Body of pancreas (tissue), 4 donors: ENCODE measurements at regions not wholly inside any gene's neighbourhood (a gene's known extent, or its start where the extent isn't known, plus 50 kb on each side); places are given as distances from the start of the nearest gene placed in this dataset.

ENCODE experiments used
- ATAC-seq: fragments of 150-250 bp; one replicate; pipeline ENCODE4 v1.9.1; 2016
- DNase-seq, 4 donors: peaks; one replicate each; pipeline ENCODE4 v3.0.0-alpha.2; 2019
- H3K27ac ChIP-seq, 4 donors: fragments of 200-600 bp; sonication (generic); 1 replicate in 3 of 4; 2 replicates in 1 of 4; pipeline versions ENCODE4 v1.5.1 to v1.6.1; 2016 to 2019; ENCODE audit warnings: mild to moderate bottlenecking in 1 of 4, mixed read lengths in 1 of 4, moderate library complexity in 1 of 4
- H3K27me3 ChIP-seq, 2 donors: fragments of 200-600 bp; sonication (generic); one replicate each; pipeline ENCODE4 v1.6.0; 2016; ENCODE audit warnings: mild to moderate bottlenecking in 1 of 2
- H3K36me3 ChIP-seq, 2 donors: fragments of 200-600 bp; sonication (generic); replicated peaks in 1 of 2; 2 replicates each; pipeline ENCODE4 v1.5.1; 2016; ENCODE audit warnings: low read depth in 2 of 2; ENCODE audit not compliant: insufficient read depth in 1 of 2
- H3K4me1 ChIP-seq: fragments of 200-600 bp; sonication (generic); one replicate; pipeline ENCODE4 v1.6.0; 2016
- H3K4me3 ChIP-seq, 2 donors: fragments of 200-600 bp; sonication (generic); 1 replicate in 1 of 2; 2 replicates in 1 of 2; pipeline ENCODE4 v1.5.1; 2016 to 2019
- H3K9me3 ChIP-seq, 3 donors: fragments of 200-600 bp; sonication (generic); 1 replicate in 2 of 3; 2 replicates in 1 of 3; pipeline ENCODE4 v1.5.1; 2016
- CTCF ChIP-seq, 7 experiments: fragments of 450-650 bp in 4 of 7; fragments of 200-600 bp in 3 of 7; sonication (generic) in 3 of 7; IDR thresholded peaks; one replicate each; pipeline ENCODE4 v1.5.1; 2016 to 2019; ENCODE audit warnings: antibody characterized with exemption in 7 of 7
- POLR2A ChIP-seq, 3 donors: fragments of 450-650 bp; IDR thresholded peaks; one replicate each; pipeline ENCODE4 v1.6.1; 2016; ENCODE audit warnings: antibody characterized with exemption in 3 of 3, mild to moderate bottlenecking in 2 of 3
- WGBS, 2 donors: methylation state at CpG; one replicate each; pipeline ENCODE4 v1.1.5; 2017; 5-methylcytosine and 5-hydroxymethylcytosine counted together
- intact Hi-C: fragments of 100-400 bp; cut with DNase I; formaldehyde crosslinking; loops from one replicate; pipeline ENCODE4 v1.15.1; 2023

GRCh38 chr10:107420196-107420595 lies 255.7 kb upstream of the SORCS1 start:
- Histone ChIP-seq H3K9me3 (no peaks in the 10 kb centered on the region), H3K36me3 (no peaks in the 10 kb centered on the region), H3K4me3 (no peak overlapping the region), H3K27ac (no peak overlapping the region), H3K4me1 (no peaks in the 10 kb centered on the region), H3K27me3 (no peaks in the 10 kb centered on the region)
- ATAC-seq, result no peak
- intact Hi-C loops, result no loop called here
- TF ChIP-seq CTCF (IDR thresholded peaks at IDR 0.05) (no peak), POLR2A (IDR thresholded peaks at IDR 0.05) (no peak)
- DNase-seq, result no peak
- 60 to 67% methylated on average over 3 of the region's 3 CpGs for WGBS, 2 donors

- no peaks in the 10 kb centered on the region for H3K4me1 ChIP-seq
- 56 to 57% methylated on average over 7 of the region's 7 CpGs for WGBS, 2 donors
- no peaks in the 10 kb centered on the region for H3K36me3 ChIP-seq
- H3K4me3 ChIP-seq, result no peak overlapping the region
- intact Hi-C loops, result no loop called here
- ATAC-seq (no peak), DNase-seq (no peak)
- H3K27me3 ChIP-seq, result no peaks in the 10 kb centered on the region
- H3K9me3 ChIP-seq, result no peaks in the 10 kb centered on the region
- H3K27ac ChIP-seq, result no peak overlapping the region
- TF ChIP-seq CTCF (IDR thresholded peaks at IDR 0.05) (no peak), POLR2A (IDR thresholded peaks at IDR 0.05) (no peak)
Measured at GRCh38 chr10:107418085-107418806, 253.7 kb upstream of the SORCS1 start.

- H3K9me3 ChIP-seq, result no peaks in the 10 kb centered on the region
- no peaks in the 10 kb centered on the region for H3K4me1 ChIP-seq
- no peak for ATAC-seq
- no peaks in the 10 kb centered on the region for H3K27me3 ChIP-seq
- no peak for DNase-seq
- H3K4me3 ChIP-seq, result no peak overlapping the region
- no peaks in the 10 kb centered on the region for H3K36me3 ChIP-seq
- intact Hi-C loops, result no loop called here
- TF ChIP-seq POLR2A (IDR thresholded peaks at IDR 0.05), result no peak
- TF ChIP-seq CTCF (IDR thresholded peaks at IDR 0.05), result no peak
- WGBS, 2 donors, result 71 to 80% methylated on average over 2 of the region's 2 CpGs
- no peak overlapping the region for H3K27ac ChIP-seq
Measured at GRCh38 chr10:107417446-107417845, 252.9 kb upstream of the SORCS1 start.

- intact Hi-C loops, result no loop called here
- no peak overlapping the region for H3K27ac ChIP-seq
- no peaks in the 10 kb centered on the region for H3K36me3 ChIP-seq
- WGBS, 2 donors, result 63 to 81% methylated on average over 2 of the region's 2 CpGs
- H3K4me1 ChIP-seq, result no peaks in the 10 kb centered on the region
- ATAC-seq (no peak), DNase-seq (no peak)
- no peaks in the 10 kb centered on the region for H3K27me3 ChIP-seq
- H3K9me3 ChIP-seq, result no peaks in the 10 kb centered on the region
- no peak overlapping the region for H3K4me3 ChIP-seq
- TF ChIP-seq POLR2A (IDR thresholded peaks at IDR 0.05) (no peak), CTCF (IDR thresholded peaks at IDR 0.05) (no peak)
Measured at GRCh38 chr10:107415446-107415845, 250.9 kb upstream of the SORCS1 start.

- ATAC-seq (no peak), DNase-seq (no peak)
- intact Hi-C loops, result no loop called here
- no peak overlapping the region for H3K4me3 ChIP-seq
- no peaks in the 10 kb centered on the region for H3K4me1 ChIP-seq
- 52 to 59% methylated on average over 1 of the region's 1 CpG for WGBS, 2 donors
- TF ChIP-seq CTCF (IDR thresholded peaks at IDR 0.05) (no peak), POLR2A (IDR thresholded peaks at IDR 0.05) (no peak)
- no peak overlapping the region for H3K27ac ChIP-seq
- no peaks in the 10 kb centered on the region for H3K36me3 ChIP-seq
- H3K27me3 ChIP-seq, result no peaks in the 10 kb centered on the region
- H3K9me3 ChIP-seq, result no peaks in the 10 kb centered on the region
Measured at GRCh38 chr10:107413971-107414370, 249.5 kb upstream of the SORCS1 start.
